ENCODE measurements at regions not wholly inside any gene's neighbourhood (a gene's known extent, or its start where the extent isn't known, plus 50 kb on each side); places are given as distances from the start of the nearest gene placed in this dataset.

DNA sequence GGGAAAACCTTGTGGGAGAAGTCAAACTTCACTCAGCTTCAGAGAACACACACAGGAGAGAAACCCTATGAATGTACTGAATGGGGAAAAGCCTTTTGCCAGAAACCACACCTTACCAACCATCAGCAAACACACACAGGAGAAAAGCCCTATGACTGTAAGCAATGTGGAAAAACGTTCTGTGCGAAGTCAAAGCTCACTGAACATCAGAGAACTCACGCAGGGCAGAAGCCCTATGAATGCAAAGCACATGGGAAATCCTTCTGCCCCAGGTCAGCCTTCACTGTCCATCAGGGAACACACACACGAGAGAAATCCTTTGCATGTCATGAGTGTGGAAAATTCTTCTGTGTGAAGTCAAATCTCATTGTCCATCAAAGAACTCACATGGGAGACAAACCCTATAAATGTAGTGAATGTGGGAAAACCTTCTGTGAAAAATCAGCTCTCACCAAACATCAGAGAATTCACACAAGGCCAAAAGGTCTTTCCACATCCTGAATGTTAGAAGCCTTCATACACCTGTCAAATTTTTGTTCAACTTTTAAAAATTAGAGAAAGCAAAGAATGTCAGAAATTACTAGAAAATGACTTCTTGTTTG lies 199.4 kb downstream of the SMIM20 start:
- TF ChIP-seq POLR2A (IDR thresholded peaks at IDR 0.05): no peak
- no peak for TF ChIP-seq EP300 (IDR thresholded peaks at IDR 0.05)
- TF ChIP-seq, protein P1, sequence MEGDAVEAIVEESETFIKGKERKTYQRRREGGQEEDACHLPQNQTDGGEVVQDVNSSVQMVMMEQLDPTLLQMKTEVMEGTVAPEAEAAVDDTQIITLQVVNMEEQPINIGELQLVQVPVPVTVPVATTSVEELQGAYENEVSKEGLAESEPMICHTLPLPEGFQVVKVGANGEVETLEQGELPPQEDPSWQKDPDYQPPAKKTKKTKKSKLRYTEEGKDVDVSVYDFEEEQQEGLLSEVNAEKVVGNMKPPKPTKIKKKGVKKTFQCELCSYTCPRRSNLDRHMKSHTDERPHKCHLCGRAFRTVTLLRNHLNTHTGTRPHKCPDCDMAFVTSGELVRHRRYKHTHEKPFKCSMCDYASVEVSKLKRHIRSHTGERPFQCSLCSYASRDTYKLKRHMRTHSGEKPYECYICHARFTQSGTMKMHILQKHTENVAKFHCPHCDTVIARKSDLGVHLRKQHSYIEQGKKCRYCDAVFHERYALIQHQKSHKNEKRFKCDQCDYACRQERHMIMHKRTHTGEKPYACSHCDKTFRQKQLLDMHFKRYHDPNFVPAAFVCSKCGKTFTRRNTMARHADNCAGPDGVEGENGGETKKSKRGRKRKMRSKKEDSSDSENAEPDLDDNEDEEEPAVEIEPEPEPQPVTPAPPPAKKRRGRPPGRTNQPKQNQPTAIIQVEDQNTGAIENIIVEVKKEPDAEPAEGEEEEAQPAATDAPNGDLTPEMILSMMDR (IDR thresholded peaks at IDR 0.05): no peak
- TF ChIP-seq POLR2AphosphoS5 (IDR thresholded peaks at IDR 0.05): no peak
